LNCaP clone FGC (cell line): ENCODE measurements at regions not wholly inside any gene's neighbourhood (a gene's known extent, or its start where the extent isn't known, plus 50 kb on each side); places are given as distances from the start of the nearest gene placed in this dataset.
A peak's percentile ranks its signal among the peaks of the same experiment; 100 is the strongest.

Experiments used
- DNase-seq: peaks from one replicate; pipeline ENCODE4 v3.0.0-alpha.2; 2011; ENCODE audit warnings: low read depth
- H3K4me3 ChIP-seq: 2 replicates; pipeline ENCODE4 v1.5.1; 2011; ENCODE audit warnings: mild to moderate bottlenecking, low read depth, low read length, control low read depth
- CTCF ChIP-seq: IDR thresholded peaks from 2 replicates; pipeline ENCODE4 v1.5.1; 2012; ENCODE audit warnings: mild to moderate bottlenecking; ENCODE audit not compliant: control insufficient read depth, insufficient read depth; ENCODE audit errors: extremely low read depth

DNA sequence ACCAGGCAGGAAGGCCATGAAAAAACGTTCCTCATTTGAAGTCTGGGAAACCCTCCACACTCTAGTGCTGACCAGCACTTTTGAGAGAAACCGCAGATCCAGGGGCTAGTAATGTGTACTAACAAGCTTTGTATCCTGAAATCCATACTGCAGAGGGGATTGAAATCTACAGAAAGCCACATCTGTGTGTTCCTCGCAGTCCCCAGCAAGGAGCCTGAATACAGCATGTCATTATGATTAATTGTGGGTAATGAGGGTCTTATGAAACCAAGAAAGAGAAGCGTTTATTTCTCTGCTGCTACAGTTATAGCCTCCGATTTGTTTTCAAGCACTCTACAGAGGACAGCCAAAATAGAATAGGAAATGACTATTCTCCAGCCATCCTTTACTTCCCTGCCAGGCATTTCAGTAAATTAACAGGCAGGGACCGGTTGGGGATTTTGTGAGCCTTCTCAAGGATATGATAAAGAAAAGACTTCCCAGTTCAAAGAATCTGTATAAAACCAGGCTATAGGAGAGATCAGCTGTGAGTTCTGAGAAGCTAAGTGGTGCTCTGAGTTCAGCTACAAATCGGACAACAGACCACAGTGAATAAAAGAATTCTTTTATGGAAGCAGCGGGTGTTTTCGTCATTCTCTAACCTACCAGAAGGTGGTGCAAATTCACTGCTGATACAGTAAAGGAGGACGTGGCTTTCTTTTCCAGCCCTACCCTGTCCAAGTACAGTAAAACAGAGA is 133.4 kb downstream of the INSIG2 start:
- TF ChIP-seq CTCF, result peak; percentile 73
- no peak overlapping the region for H3K4me3 ChIP-seq
- DNase-seq, result peak; percentile 40

DNA sequence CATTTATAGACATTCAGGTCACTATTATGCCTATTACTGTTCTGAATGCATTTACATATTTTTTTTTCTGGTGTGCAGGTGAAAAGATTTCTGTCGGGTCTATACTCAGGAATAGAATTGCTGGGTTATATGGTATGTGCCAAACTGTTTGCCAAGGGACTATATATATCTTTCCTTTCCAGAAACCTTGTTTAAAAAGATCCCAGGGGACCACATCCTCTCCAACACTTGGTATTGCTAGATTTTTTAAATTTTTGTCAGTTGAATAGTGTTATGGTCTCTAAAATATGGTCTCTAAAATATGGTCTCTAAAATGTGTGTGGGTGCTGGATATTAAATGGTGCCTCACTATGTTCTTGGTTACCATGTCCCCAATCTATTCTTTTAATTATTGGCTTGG is 131.3 kb downstream of the INSIG2 start:
- DNase-seq, result no peak
- no peak overlapping the region for H3K4me3 ChIP-seq
- no peak for TF ChIP-seq CTCF

DNA sequence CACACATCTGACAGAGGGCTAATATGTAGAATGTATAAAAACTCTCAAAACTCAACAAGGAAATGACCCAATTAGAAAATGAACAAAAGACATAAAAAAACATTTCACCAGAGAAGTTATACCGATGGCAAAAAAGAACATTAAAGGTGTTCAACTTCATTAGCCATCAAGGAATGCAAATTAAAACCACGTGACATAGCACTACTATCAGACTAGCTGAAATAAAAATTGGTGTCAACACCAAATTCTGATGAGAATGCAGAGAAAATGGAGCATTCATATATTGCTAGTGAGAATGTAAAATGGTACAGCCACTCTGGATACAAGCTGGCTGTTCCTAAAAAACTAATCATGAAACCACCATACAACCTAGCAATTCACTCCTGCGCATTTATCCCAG is 128.0 kb downstream of the INSIG2 start:
- no peak for DNase-seq
- no peak overlapping the region for H3K4me3 ChIP-seq
- no peak for TF ChIP-seq CTCF

DNA sequence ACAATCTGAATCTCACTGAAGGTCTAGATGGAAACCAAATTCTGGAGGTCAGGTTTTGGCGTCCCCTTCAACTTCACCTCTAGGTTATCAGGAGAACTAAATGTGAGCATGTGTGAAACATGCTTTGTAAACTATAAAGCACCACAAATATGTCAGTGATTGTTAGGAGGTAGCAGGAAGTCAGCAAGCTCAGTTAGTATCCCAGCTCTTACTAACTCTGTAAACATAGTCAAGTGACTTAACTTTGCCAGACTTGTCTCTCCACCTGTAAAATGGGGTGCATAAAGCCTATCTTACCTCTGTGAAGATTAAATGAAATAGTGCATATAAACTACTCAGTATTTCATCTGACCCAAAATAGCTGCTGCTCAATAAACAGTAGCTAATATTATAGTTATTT is 121.5 kb downstream of the INSIG2 start:
- H3K4me3 ChIP-seq, result no peak overlapping the region
- no peak for TF ChIP-seq CTCF
- no peak for DNase-seq

GRCh38 chr2:118207889-118208288 is 119.6 kb downstream of the INSIG2 start:
- DNase-seq, result no peak
- H3K4me3 ChIP-seq, result no peak overlapping the region
- no peak for TF ChIP-seq CTCF

GRCh38 chr2:118202707-118203303 is 114.5 kb downstream of the INSIG2 start:
- no peak for DNase-seq
- no peak overlapping the region for H3K4me3 ChIP-seq
- TF ChIP-seq CTCF, result peak; percentile 91

- no peak overlapping the region for H3K4me3 ChIP-seq
- no peak for TF ChIP-seq CTCF
- no peak for DNase-seq
These were observed 110.0 kb downstream of the INSIG2 start for GRCh38 chr2:118198268-118198667.
